ENCODE measurements at regions not wholly inside any gene's neighbourhood (a gene's known extent, or its start where the extent isn't known, plus 50 kb on each side); places are given as distances from the start of the nearest gene placed in this dataset.

GRCh38 chr10:43926371-43926770 lies 277.7 kb upstream of the ZNF32 start:
- no peak for TF ChIP-seq CTCF (IDR thresholded peaks at IDR 0.05)
- no peak for TF ChIP-seq POLR2AphosphoS5 (IDR thresholded peaks at IDR 0.05)
